ENCODE measurements at regions not wholly inside any gene's neighbourhood (a gene's known extent, or its start where the extent isn't known, plus 50 kb on each side); places are given as distances from the start of the nearest gene placed in this dataset.

- TF ChIP-seq CTCF (conservative IDR thresholded peaks at IDR 0.05; ENCODE audit: low read length) (no peak), EZH2phosphoT487 (IDR thresholded peaks at IDR 0.05; ENCODE audit: borderline replicate concordance, low read depth, low read length) (no peak)
These were observed 210.7 kb downstream of the RASSF9 start for GRCh38 chr12:85625467-85625866.

Measured in OCI-LY7 (cell line).